Gastrocnemius medialis (tissue), 4 donors: ENCODE measurements at regions not wholly inside any gene's neighbourhood (a gene's known extent, or its start where the extent isn't known, plus 50 kb on each side); places are given as distances from the start of the nearest gene placed in this dataset.

Experiments
- ATAC-seq, 2 donors: fragments of 150-250 bp; one replicate each; pipeline ENCODE4 v1.9.1; 2016
- DNase-seq, 2 donors: peaks; one replicate each; pipeline ENCODE4 v3.0.0-alpha.2; 2019
- H3K27ac ChIP-seq, 4 donors: fragments of 200-600 bp; sonication (generic); 1 replicate in 1 of 4; 2 replicates in 3 of 4; pipeline ENCODE4 v1.5.1; 2016 to 2018; ENCODE audit warnings: mild to moderate bottlenecking in 2 of 4, moderate library complexity in 1 of 4
- H3K27me3 ChIP-seq, 3 donors: fragments of 200-600 bp; sonication (generic) in 2 of 3; 1 replicate in 1 of 3; 2 replicates in 2 of 3; pipeline versions ENCODE4 v1.5.1 to v1.6.0; 2016 to 2019; ENCODE audit warnings: mild to moderate bottlenecking in 1 of 3, moderate library complexity in 1 of 3
- H3K36me3 ChIP-seq, 2 donors: fragments of 200-600 bp; sonication (generic) in 1 of 2; one replicate each; pipeline ENCODE4 v1.5.1; 2017 to 2018
- H3K4me1 ChIP-seq, 2 donors: fragments of 200-600 bp; sonication (generic) in 1 of 2; one replicate each; pipeline ENCODE4 v1.5.1; 2016 to 2017; ENCODE audit warnings: mild to moderate bottlenecking in 2 of 2
- H3K4me3 ChIP-seq, 4 donors: fragments of 200-600 bp; sonication (generic) in 3 of 4; 1 replicate in 1 of 4; 2 replicates in 3 of 4; pipeline ENCODE4 v1.5.1; 2016 to 2019; ENCODE audit warnings: mild to moderate bottlenecking in 2 of 4
- H3K9me3 ChIP-seq, 3 donors: fragments of 200-600 bp; sonication (generic) in 2 of 3; 1 replicate in 1 of 3; 2 replicates in 2 of 3; pipeline ENCODE4 v1.5.1; 2016 to 2019
- CTCF ChIP-seq, 5 experiments: fragments of 450-650 bp in 3 of 5; fragments of 200-600 bp in 2 of 5; sonication (generic) in 2 of 5; IDR thresholded peaks in 4 of 5; conservative IDR thresholded peaks in 1 of 5; 1 replicate in 4 of 5; 2 replicates in 1 of 5; pipeline ENCODE4 v1.5.1; 2016 to 2019; ENCODE audit warnings: antibody characterized with exemption in 5 of 5, mild to moderate bottlenecking in 3 of 5, moderate library complexity in 3 of 5
- POLR2A ChIP-seq, 2 donors: fragments of 450-650 bp; IDR thresholded peaks; one replicate each; pipeline ENCODE4 v1.6.1; 2017; ENCODE audit warnings: antibody characterized with exemption in 2 of 2, mild to moderate bottlenecking in 2 of 2, moderate library complexity in 2 of 2
- in situ Hi-C, 4 donors: fragments of 200-750 bp; cut with MboI; loops; one replicate each; pipeline versions ENCODE4 v1.15.0 to v1.8.0; 2017; ENCODE audit warnings: low sequenced_read_pairs in 4 of 4
- intact Hi-C: fragments of 100-400 bp; cut with DNase I; formaldehyde crosslinking; loops from one replicate; pipeline ENCODE4 v1.15.1; 2023; ENCODE audit warnings: low total_unique reads

GRCh38 chr6:78484198-78485064 lies 382.9 kb upstream of the IRAK1BP1 start:
- H3K36me3 ChIP-seq = no peaks in the 10 kb centered on the region
- ATAC-seq = no peak
- in situ Hi-C loops = no loop called here
- no peaks in the 10 kb centered on the region for H3K4me1 ChIP-seq
- no peak overlapping the region for H3K27ac ChIP-seq
- intact Hi-C loops = no loop called here
- no peak overlapping the region for H3K4me3 ChIP-seq
- no peak for DNase-seq
- H3K9me3 ChIP-seq = no peaks in the 10 kb centered on the region
- TF ChIP-seq POLR2A (IDR thresholded peaks at IDR 0.05) = no peak
- no peak for TF ChIP-seq CTCF (IDR thresholded peaks at IDR 0.05 in 4 of 5, conservative IDR thresholded peaks at IDR 0.05 in 1 of 5)
- no peaks in the 10 kb centered on the region for H3K27me3 ChIP-seq

- ATAC-seq (no peak), DNase-seq (no peak)
- no peak overlapping the region for H3K4me3 ChIP-seq
- no peak overlapping the region for H3K27ac ChIP-seq
- no peaks in the 10 kb centered on the region for H3K36me3 ChIP-seq
- TF ChIP-seq POLR2A (IDR thresholded peaks at IDR 0.05) = no peak
- TF ChIP-seq CTCF (IDR thresholded peaks at IDR 0.05 in 4 of 5, conservative IDR thresholded peaks at IDR 0.05 in 1 of 5) = no peak
- no peaks in the 10 kb centered on the region for H3K27me3 ChIP-seq
- H3K4me1 ChIP-seq = no peaks in the 10 kb centered on the region
- in situ Hi-C loops = no loop called here
- intact Hi-C loops = no loop called here
- H3K9me3 ChIP-seq = no peaks in the 10 kb centered on the region
These were observed 379.9 kb upstream of the IRAK1BP1 start for GRCh38 chr6:78487401-78487800.

- intact Hi-C loops = no loop called here
- no peak for ATAC-seq
- TF ChIP-seq POLR2A (IDR thresholded peaks at IDR 0.05) (no peak), CTCF (IDR thresholded peaks at IDR 0.05 in 4 of 5, conservative IDR thresholded peaks at IDR 0.05 in 1 of 5) (no peak)
- Histone ChIP-seq H3K27me3 (no peaks in the 10 kb centered on the region), H3K9me3 (no peaks in the 10 kb centered on the region), H3K4me3 (no peak overlapping the region), H3K27ac (no peak overlapping the region), H3K36me3 (no peaks in the 10 kb centered on the region), H3K4me1 (no peaks in the 10 kb centered on the region)
- no peak for DNase-seq
- in situ Hi-C loops = no loop called here
These were observed 377.5 kb upstream of the IRAK1BP1 start for GRCh38 chr6:78489874-78490273.

GRCh38 chr6:78492351-78493017 lies 374.9 kb upstream of the IRAK1BP1 start:
- ATAC-seq (no peak), DNase-seq (no peak)
- intact Hi-C loops = no loop called here
- TF ChIP-seq CTCF (IDR thresholded peaks at IDR 0.05 in 4 of 5, conservative IDR thresholded peaks at IDR 0.05 in 1 of 5) (no peak), POLR2A (IDR thresholded peaks at IDR 0.05) (no peak)
- no peaks in the 10 kb centered on the region for H3K36me3 ChIP-seq
- in situ Hi-C loops = no loop called here
- H3K27ac ChIP-seq = no peak overlapping the region
- no peak overlapping the region for H3K4me3 ChIP-seq
- no peaks in the 10 kb centered on the region for H3K9me3 ChIP-seq
- H3K27me3 ChIP-seq = no peaks in the 10 kb centered on the region
- no peaks in the 10 kb centered on the region for H3K4me1 ChIP-seq
